Fibroblast of pulmonary artery (primary cell): ENCODE measurements at regions not wholly inside any gene's neighbourhood (a gene's known extent, or its start where the extent isn't known, plus 50 kb on each side); places are given as distances from the start of the nearest gene placed in this dataset.
"Not testable (repeated sequence)": the region's sequence is repeated elsewhere in the genome, so short reads cannot be mapped to it uniquely, and the experiment has no call there.

Experiments
- DNase-seq: peaks from one replicate; pipeline ENCODE4 v3.0.0-alpha.2; 2010; ENCODE audit warnings: low read depth
- H3K4me3 ChIP-seq: replicated peaks from 2 replicates; pipeline ENCODE4 v1.5.1; 2011; ENCODE audit warnings: low read depth, mild to moderate bottlenecking, control low read depth, low read length, moderate library complexity
- CTCF ChIP-seq: IDR thresholded peaks from 2 replicates; pipeline ENCODE4 v1.5.1; 2011; ENCODE audit warnings: mild to moderate bottlenecking, control low read depth, low read length, inconsistent platforms; ENCODE audit errors: missing control alignments

- no peak for DNase-seq
- H3K4me3 ChIP-seq = no peak overlapping the region
- no peak for TF ChIP-seq CTCF
Measured at GRCh38 chr2:193199322-193199721, 1004.6 kb upstream of the TMEFF2 start.

GRCh38 chr2:193187816-193188215, 993.1 kb upstream of the TMEFF2 start:
- no peak for DNase-seq

GRCh38 chr2:193170981-193171380, 976.2 kb upstream of the TMEFF2 start:
- H3K4me3 ChIP-seq, DNase-seq: not testable (repeated sequence)

More at GRCh38 chr2:193187816-193188215, 993.1 kb upstream of the TMEFF2 start:
- H3K4me3 ChIP-seq = peak overlapping the region; percentile 51
- TF ChIP-seq CTCF = no peak

- no peak for TF ChIP-seq CTCF
- no peak overlapping the region for H3K4me3 ChIP-seq
- no peak for DNase-seq
Measured at GRCh38 chr2:193156480-193156879, 961.7 kb upstream of the TMEFF2 start.

GRCh38 chr2:193154076-193154475, 959.3 kb upstream of the TMEFF2 start:
- TF ChIP-seq CTCF = no peak
- no peak for DNase-seq
- no peak overlapping the region for H3K4me3 ChIP-seq

- no peak for TF ChIP-seq CTCF
- H3K4me3 ChIP-seq = no peak overlapping the region
- DNase-seq = no peak
Measured at GRCh38 chr2:193153576-193153975, 958.8 kb upstream of the TMEFF2 start.

- not testable (repeated sequence) for H3K4me3 ChIP-seq, DNase-seq
Measured at GRCh38 chr2:193142467-193142866, 947.7 kb upstream of the TMEFF2 start.

- no peak for TF ChIP-seq CTCF
- no peak overlapping the region for H3K4me3 ChIP-seq
- no peak for DNase-seq
Measured at GRCh38 chr2:193141998-193142397, 947.3 kb upstream of the TMEFF2 start.

- not testable (repeated sequence) for DNase-seq, H3K4me3 ChIP-seq
Measured at GRCh38 chr2:193140895-193141294, 946.2 kb upstream of the TMEFF2 start.
